IMR-90 (cell line): ENCODE measurements at regions not wholly inside any gene's neighbourhood (a gene's known extent, or its start where the extent isn't known, plus 50 kb on each side); places are given as distances from the start of the nearest gene placed in this dataset.

ENCODE experiments used
- ATAC-seq: fragments of 200-7000 bp; cut with Tn5 transposase; 2 replicates; pipeline ENCODE4 v1.9.1; 2020; ENCODE audit warnings: low read depth, mild to moderate bottlenecking, moderate library complexity
- BruUV-seq: library from RNA; stranded (reverse); fragments of 400-500 nt; replicated peaks from 2 replicates; lab custom pipeline; 2021; lab: Mats Ljungman, UMichigan
- CTCF ChIA-PET: fragments of 300-600 bp; formaldehyde crosslinking; extraction: SDS; loops from one replicate; lab custom pipeline; 2021; ENCODE audit warnings: antibody characterized with exemption; lab: Yijun Ruan, JAX
- POLR2A ChIA-PET: fragments of 300-600 bp; sonication (Branson Sonifier 250); formaldehyde crosslinking; loops from one replicate; lab custom pipeline; 2022; ENCODE audit warnings: antibody characterized with exemption; ENCODE audit not compliant: unreplicated experiment; lab: Charles Lee
- DNase-seq: peaks from one replicate; pipeline ENCODE4 v3.0.0; 2013
- H2AFZ ChIP-seq: replicated peaks from 2 replicates; pipeline ENCODE3; 2013; ENCODE audit warnings: low read length, mild to moderate bottlenecking; ENCODE audit not compliant: poor library complexity
- H2AK5ac ChIP-seq: 2 replicates; pipeline ENCODE4 v1.6.1; 2013; ENCODE audit warnings: low read depth, low read length, inconsistent platforms
- H2AK9ac ChIP-seq: replicated peaks from 2 replicates; pipeline ENCODE3; 2013; ENCODE audit warnings: mild to moderate bottlenecking, low read depth, low read length, moderate library complexity; ENCODE audit not compliant: poor library complexity
- H2BK120ac ChIP-seq: 2 replicates; pipeline ENCODE4 v1.6.1; 2013; ENCODE audit warnings: low read depth, low read length, inconsistent platforms
- H2BK15ac ChIP-seq: 3 replicates; pipeline ENCODE4 v1.6.1; 2013; ENCODE audit warnings: low read depth, low read length, inconsistent platforms
- H2BK20ac ChIP-seq: 2 replicates; pipeline ENCODE4 v1.6.1; 2013; ENCODE audit warnings: low read depth, mild to moderate bottlenecking, inconsistent platforms, low read length, moderate library complexity
- H2BK5ac ChIP-seq: 2 replicates; pipeline ENCODE4 v1.6.1; 2013; ENCODE audit warnings: mild to moderate bottlenecking, low read depth, low read length, inconsistent platforms; ENCODE audit not compliant: poor library complexity, severe bottlenecking
- H3K14ac ChIP-seq: replicated peaks from 2 replicates; pipeline ENCODE4 v1.6.1; 2013; ENCODE audit warnings: low read depth, low read length, inconsistent platforms
- H3K18ac ChIP-seq: 2 replicates; pipeline ENCODE4 v1.6.1; 2013; ENCODE audit warnings: low read depth, low read length, control low read depth
- H3K23ac ChIP-seq: 2 replicates; pipeline ENCODE4 v1.6.1; 2013; ENCODE audit warnings: low read depth, low read length, inconsistent platforms
- H3K27ac ChIP-seq: 2 replicates; pipeline ENCODE4 v1.5.1; 2013; ENCODE audit warnings: mild to moderate bottlenecking, control low read depth, low read length; ENCODE audit not compliant: insufficient read depth
- H3K27me3 ChIP-seq: 2 replicates; pipeline ENCODE4 v1.6.1; 2013; ENCODE audit warnings: low read length; ENCODE audit not compliant: control insufficient read depth, insufficient read depth
- H3K36me3 ChIP-seq: 2 replicates; pipeline ENCODE4 v1.6.1; 2013; ENCODE audit warnings: low read length, mixed read lengths; ENCODE audit not compliant: control insufficient read depth, insufficient read depth
- H3K4ac ChIP-seq: 2 replicates; pipeline ENCODE4 v1.6.1; 2013; ENCODE audit warnings: low read depth, low read length, inconsistent platforms
- H3K4me1 ChIP-seq: 2 replicates; pipeline ENCODE4 v1.6.1; 2013; ENCODE audit warnings: low read length, mixed read lengths; ENCODE audit not compliant: control insufficient read depth, insufficient read depth
- H3K4me2 ChIP-seq: 2 replicates; pipeline ENCODE4 v1.6.1; 2013; ENCODE audit warnings: low read depth, mild to moderate bottlenecking, control low read depth, low read length, moderate library complexity
- H3K4me3 ChIP-seq: 2 replicates; pipeline ENCODE4 v1.5.1; 2013; ENCODE audit warnings: low read depth, mild to moderate bottlenecking, control low read depth, low read length, moderate library complexity; ENCODE audit not compliant: insufficient read depth
- H3K56ac ChIP-seq: 2 replicates; pipeline ENCODE4 v1.6.1; 2013; ENCODE audit warnings: low read length, inconsistent platforms; ENCODE audit not compliant: insufficient read depth; ENCODE audit errors: extremely low read depth
- H3K79me1 ChIP-seq, 2 experiments: 2 replicates each; pipeline ENCODE4 v1.6.1; 2013; ENCODE audit warnings: low read length in 2 of 2, inconsistent platforms in 1 of 2, low read depth in 1 of 2
- H3K9ac ChIP-seq: 2 replicates; pipeline ENCODE4 v1.6.1; 2013; ENCODE audit warnings: low read depth, low read length, control low read depth
- H3K9me1 ChIP-seq: 2 replicates; pipeline ENCODE4 v1.6.1; 2013; ENCODE audit warnings: low read length, inconsistent platforms; ENCODE audit not compliant: insufficient read depth
- H3K9me3 ChIP-seq: 2 replicates; pipeline ENCODE4 v1.6.1; 2013; ENCODE audit warnings: low read length; ENCODE audit not compliant: control insufficient read depth, insufficient read depth
- H4K20me1 ChIP-seq: 2 replicates; pipeline ENCODE4 v1.6.1; 2013; ENCODE audit warnings: low read length, inconsistent platforms; ENCODE audit not compliant: insufficient read depth
- H4K5ac ChIP-seq: 2 replicates; pipeline ENCODE4 v1.6.1; 2013; ENCODE audit warnings: mild to moderate bottlenecking, low read depth, low read length, control low read depth
- H4K8ac ChIP-seq, 2 experiments: 2 replicates each; pipeline ENCODE4 v1.6.1; 2013; ENCODE audit warnings: low read depth in 2 of 2, low read length in 2 of 2, control low read depth in 1 of 2, inconsistent platforms in 1 of 2
- H4K91ac ChIP-seq: 2 replicates; pipeline ENCODE4 v1.6.1; 2013; ENCODE audit warnings: low read depth, low read length, inconsistent platforms; ENCODE audit not compliant: insufficient read depth
- BHLHE40 ChIP-seq: fragments of 150-350 bp; IDR thresholded peaks from 2 replicates; pipeline ENCODE4 v1.6.1; 2016; ENCODE audit warnings: mild to moderate bottlenecking, low read depth, low read length
- CEBPB ChIP-seq: IDR thresholded peaks from 2 replicates; pipeline ENCODE4 v1.6.1; 2012; ENCODE audit warnings: low read depth, low read length, improper control_type of control experiment
- CHD1 ChIP-seq: IDR thresholded peaks from 2 replicates; pipeline ENCODE4 v1.6.1; 2012; ENCODE audit warnings: low read depth, low read length, improper control_type of control experiment
- FOS ChIP-seq: fragments of 150-350 bp; IDR thresholded peaks from 2 replicates; pipeline ENCODE4 v1.6.1; 2016; ENCODE audit warnings: low read depth, low read length
- MAFK ChIP-seq: IDR thresholded peaks from 2 replicates; pipeline ENCODE4 v1.6.1; 2012; ENCODE audit warnings: low read depth, low read length, improper control_type of control experiment
- MAZ ChIP-seq: IDR thresholded peaks from 2 replicates; pipeline ENCODE4 v1.6.1; 2012; ENCODE audit warnings: low read depth, mild to moderate bottlenecking, low read length, improper control_type of control experiment, moderate library complexity, borderline replicate concordance
- MXI1 ChIP-seq: IDR thresholded peaks from 2 replicates; pipeline ENCODE4 v1.6.1; 2012; ENCODE audit warnings: low read depth, mild to moderate bottlenecking, low read length, moderate library complexity, borderline replicate concordance
- NFE2L2 ChIP-seq: fragments of 150-350 bp; IDR thresholded peaks from 2 replicates; pipeline ENCODE4 v1.6.1; 2016; ENCODE audit warnings: low read depth, mild to moderate bottlenecking, low read length
- POLR2A ChIP-seq: IDR thresholded peaks from 2 replicates; pipeline ENCODE4 v1.6.1; 2012; ENCODE audit warnings: mild to moderate bottlenecking, low read depth, low read length
- RAD21 ChIP-seq: IDR thresholded peaks from 2 replicates; pipeline ENCODE4 v1.6.1; 2012; ENCODE audit warnings: low read length, improper control_type of control experiment
- RCOR1 ChIP-seq: IDR thresholded peaks from 2 replicates; pipeline ENCODE4 v1.6.1; 2012; ENCODE audit warnings: mild to moderate bottlenecking, low read length, improper control_type of control experiment; ENCODE audit not compliant: insufficient replicate concordance
- RFX5 ChIP-seq: IDR thresholded peaks from 2 replicates; pipeline ENCODE4 v1.8.0; 2012; ENCODE audit warnings: low read depth, mild to moderate bottlenecking, low read length, moderate library complexity
- SMC3 ChIP-seq: fragments of 150-350 bp; IDR thresholded peaks from 2 replicates; pipeline ENCODE4 v1.6.1; 2016; ENCODE audit warnings: low read depth, mild to moderate bottlenecking, antibody characterized with exemption, low read length, moderate library complexity
- WGBS, 2 experiments: methylation state at CpG; one replicate each; pipeline versions ENCODE4 v1.1.5 to v1.1.7; 2013; ENCODE audit warnings: missing lambda C conversion rate in 2 of 2; ENCODE audit not compliant: insufficient read length in 1 of 2; ENCODE audit errors: extremely low coverage in 2 of 2; 5-methylcytosine and 5-hydroxymethylcytosine counted together
- dilution Hi-C: fragments of 300-500 bp; cut with HindIII; formaldehyde crosslinking; loops from one replicate; pipeline ENCODE4 v1.14.3; 2018; ENCODE audit warnings: low sequenced_read_pairs; ENCODE audit not compliant: unreplicated experiment
- in situ Hi-C: fragments of 300-500 bp; cut with MboI; formaldehyde crosslinking; loops from 3 replicates; pipeline ENCODE4 v1.14.3; 2019; ENCODE audit warnings: low sequenced_read_pairs, inconsistent platforms, mixed read lengths
- intact Hi-C: fragments of 100-400 bp; cut with micrococcal nuclease; formaldehyde crosslinking; loops from 2 replicates; pipeline ENCODE4 v1.10.0; 2022
- TF ChIP-seq, protein P1 (sequence below): conservative IDR thresholded peaks from 2 replicates; pipeline ENCODE4 v1.5.1; 2012; ENCODE audit warnings: mild to moderate bottlenecking, low read depth, low read length, improper control_type of control experiment
- TF ChIP-seq, protein P2 (sequence below): fragments of 150-350 bp; IDR thresholded peaks from 2 replicates; pipeline ENCODE4 v1.6.1; 2016; ENCODE audit warnings: low read depth, mild to moderate bottlenecking, low read length, moderate library complexity, borderline replicate concordance

DNA sequence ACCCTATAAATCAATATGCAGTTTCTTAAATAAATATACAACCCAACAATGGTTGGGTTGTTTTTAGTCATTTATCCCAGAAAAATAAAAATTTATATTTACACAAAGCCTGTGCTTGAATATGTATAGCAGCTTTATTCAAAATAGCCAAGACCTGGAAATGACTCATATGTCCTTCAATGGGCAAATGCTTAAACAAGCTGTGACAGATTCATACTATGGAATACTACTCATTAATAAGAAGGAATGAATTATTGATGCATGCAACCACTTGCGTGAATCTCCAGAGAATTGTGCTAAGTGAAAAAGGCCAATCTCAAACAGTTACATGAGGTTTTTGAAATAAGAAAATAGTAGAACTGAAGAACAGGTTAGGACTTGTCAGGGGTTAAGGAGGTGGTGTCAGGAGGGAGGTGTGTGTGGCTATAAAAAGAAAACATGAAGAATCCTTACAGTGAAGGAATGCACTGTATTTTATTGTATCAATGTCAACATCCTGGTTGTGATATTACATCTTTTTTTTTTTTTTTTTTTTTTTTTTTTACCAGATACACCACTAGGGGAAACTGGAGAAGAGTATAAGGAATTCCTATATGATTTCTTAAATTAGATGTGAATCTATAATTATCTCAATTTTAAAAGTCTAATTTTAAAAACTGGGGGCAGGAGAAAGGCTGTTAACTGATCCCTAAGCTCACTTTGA lies 82.4 kb upstream of the CD44 start:
- ChIA-PET CTCF (interaction anchor here (0.8 kb wide), 1 partner anchor 26 kb away, joined by 5 read pairs; no protein-coding TSS in a partner anchor), POLR2A (interaction anchor here (0.6 kb wide), 1 partner anchor 83 kb away, joined by 3 read pairs; no protein-coding TSS in a partner anchor)
- no peak overlapping the region for H4K91ac ChIP-seq
- no peak overlapping the region for H2BK120ac ChIP-seq
- no peak overlapping the region for H2AK5ac ChIP-seq
- H3K27ac ChIP-seq: no peak overlapping the region
- H4K20me1 ChIP-seq: no peaks in the 10 kb centered on the region
- no peak overlapping the region for H2AK9ac ChIP-seq
- no peaks in the 10 kb centered on the region for H3K4me1 ChIP-seq
- no peak overlapping the region for H3K56ac ChIP-seq
- intact Hi-C loops (no loop called here), dilution Hi-C loops (no loop called here), in situ Hi-C loops (no loop called here)
- H3K4ac ChIP-seq: no peak overlapping the region
- H4K5ac ChIP-seq: no peak overlapping the region
- DNase-seq (peak; percentile 28), ATAC-seq (no peak)
- H2AFZ ChIP-seq: no peak overlapping the region
- H3K23ac ChIP-seq: no peak overlapping the region
- no peaks in the 10 kb centered on the region for H3K27me3 ChIP-seq
- BruUV-seq: no TSS peak
- H4K8ac ChIP-seq: no peak overlapping the region
- no peak overlapping the region for H3K18ac ChIP-seq
- WGBS, 2 experiments: 100% methylated on average over 1 of the region's 1 CpG; no CpG with 5 or more reads in 1 of the 2 experiments
- no peaks in the 10 kb centered on the region for H3K79me1 ChIP-seq
- H3K9me1 ChIP-seq: no peaks in the 10 kb centered on the region
- no peak overlapping the region for H3K4me2 ChIP-seq
- H2BK5ac ChIP-seq: no peak overlapping the region
- H3K14ac ChIP-seq: no peak overlapping the region
- H3K36me3 ChIP-seq: no peaks in the 10 kb centered on the region
- no peak overlapping the region for H2BK20ac ChIP-seq
- H3K9ac ChIP-seq: no peak overlapping the region
- TF ChIP-seq MAZ (no peak), FOS (no peak), RAD21 (no peak), SMC3 (no peak), MXI1 (no peak), NFE2L2 (no peak), MAFK (no peak), RCOR1 (no peak), CHD1 (no peak), CEBPB (no peak), RFX5 (no peak), BHLHE40 (no peak), POLR2A (no peak)
- TF ChIP-seq, protein P1, sequence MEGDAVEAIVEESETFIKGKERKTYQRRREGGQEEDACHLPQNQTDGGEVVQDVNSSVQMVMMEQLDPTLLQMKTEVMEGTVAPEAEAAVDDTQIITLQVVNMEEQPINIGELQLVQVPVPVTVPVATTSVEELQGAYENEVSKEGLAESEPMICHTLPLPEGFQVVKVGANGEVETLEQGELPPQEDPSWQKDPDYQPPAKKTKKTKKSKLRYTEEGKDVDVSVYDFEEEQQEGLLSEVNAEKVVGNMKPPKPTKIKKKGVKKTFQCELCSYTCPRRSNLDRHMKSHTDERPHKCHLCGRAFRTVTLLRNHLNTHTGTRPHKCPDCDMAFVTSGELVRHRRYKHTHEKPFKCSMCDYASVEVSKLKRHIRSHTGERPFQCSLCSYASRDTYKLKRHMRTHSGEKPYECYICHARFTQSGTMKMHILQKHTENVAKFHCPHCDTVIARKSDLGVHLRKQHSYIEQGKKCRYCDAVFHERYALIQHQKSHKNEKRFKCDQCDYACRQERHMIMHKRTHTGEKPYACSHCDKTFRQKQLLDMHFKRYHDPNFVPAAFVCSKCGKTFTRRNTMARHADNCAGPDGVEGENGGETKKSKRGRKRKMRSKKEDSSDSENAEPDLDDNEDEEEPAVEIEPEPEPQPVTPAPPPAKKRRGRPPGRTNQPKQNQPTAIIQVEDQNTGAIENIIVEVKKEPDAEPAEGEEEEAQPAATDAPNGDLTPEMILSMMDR: no peak
- TF ChIP-seq, protein P2, sequence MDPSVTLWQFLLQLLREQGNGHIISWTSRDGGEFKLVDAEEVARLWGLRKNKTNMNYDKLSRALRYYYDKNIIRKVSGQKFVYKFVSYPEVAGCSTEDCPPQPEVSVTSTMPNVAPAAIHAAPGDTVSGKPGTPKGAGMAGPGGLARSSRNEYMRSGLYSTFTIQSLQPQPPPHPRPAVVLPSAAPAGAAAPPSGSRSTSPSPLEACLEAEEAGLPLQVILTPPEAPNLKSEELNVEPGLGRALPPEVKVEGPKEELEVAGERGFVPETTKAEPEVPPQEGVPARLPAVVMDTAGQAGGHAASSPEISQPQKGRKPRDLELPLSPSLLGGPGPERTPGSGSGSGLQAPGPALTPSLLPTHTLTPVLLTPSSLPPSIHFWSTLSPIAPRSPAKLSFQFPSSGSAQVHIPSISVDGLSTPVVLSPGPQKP: no peak
- H3K9me3 ChIP-seq: 0 out of 2 replicates have a peak, but pooled peaks cover 1% of the 10 kb centered on the region
- H3K4me3 ChIP-seq: no peak overlapping the region
- no peak overlapping the region for H2BK15ac ChIP-seq
